Panc1 (cell line): ENCODE measurements at regions not wholly inside any gene's neighbourhood (a gene's known extent, or its start where the extent isn't known, plus 50 kb on each side); places are given as distances from the start of the nearest gene placed in this dataset.

Source experiments
- ATAC-seq: fragments of 200-7000 bp; cut with Tn5 transposase; 2 replicates; pipeline ENCODE4 v1.9.1; 2020; ENCODE audit warnings: mild to moderate bottlenecking, moderate library complexity
- BruUV-seq: library from RNA; stranded (reverse); fragments of 400-500 nt; replicated peaks from 2 replicates; lab custom pipeline; 2021; lab: Mats Ljungman, UMichigan
- CTCF ChIA-PET: fragments of 300-600 bp; sonication (Branson Sonifier 250); formaldehyde crosslinking; loops from one replicate; lab custom pipeline; 2022; ENCODE audit warnings: antibody characterized with exemption; lab: Charles Lee
- POLR2A ChIA-PET: fragments of 300-600 bp; sonication (Branson Sonifier 250); formaldehyde crosslinking; loops from one replicate; lab custom pipeline; 2022; ENCODE audit warnings: antibody characterized with exemption; lab: Charles Lee
- DNase-seq: peaks from one replicate; pipeline ENCODE4 v3.0.0-alpha.2; 2010; ENCODE audit warnings: low read depth, low spot score
- H3K27ac ChIP-seq: 2 replicates; pipeline ENCODE4 v1.5.1; 2011; ENCODE audit warnings: mild to moderate bottlenecking, low read length, inconsistent platforms
- H3K27me3 ChIP-seq: fragments of 200-500 bp; sonication (Bioruptor generic); 2 replicates; pipeline ENCODE4 v1.6.0; 2014; ENCODE audit warnings: low read length, inconsistent platforms; ENCODE audit not compliant: control insufficient read depth, insufficient read depth
- H3K36me3 ChIP-seq: fragments of 200-500 bp; sonication (Bioruptor generic); 2 replicates; pipeline ENCODE4 v1.5.1; 2014; ENCODE audit warnings: inconsistent platforms, mild to moderate bottlenecking, low read length, moderate library complexity; ENCODE audit not compliant: control insufficient read depth, insufficient read depth
- H3K4me1 ChIP-seq: 2 replicates; pipeline ENCODE4 v1.5.1; 2011; ENCODE audit warnings: inconsistent platforms, mild to moderate bottlenecking, low read length, moderate library complexity; ENCODE audit not compliant: control insufficient read depth, insufficient read depth
- H3K4me3 ChIP-seq, 2 experiments: 2 replicates each; pipeline ENCODE4 v1.5.1; 2011 to 2012; ENCODE audit warnings: low read depth in 2 of 2, low read length in 2 of 2, mild to moderate bottlenecking in 2 of 2, inconsistent platforms in 1 of 2, moderate library complexity in 1 of 2
- H3K9me3 ChIP-seq: fragments of 200-500 bp; sonication (Bioruptor generic); 2 replicates; pipeline ENCODE4 v1.5.1; 2014; ENCODE audit warnings: low read depth, mild to moderate bottlenecking, inconsistent platforms, low read length, moderate library complexity; ENCODE audit not compliant: control insufficient read depth, insufficient read depth
- CTCF ChIP-seq: fragments of 450-650 bp; IDR thresholded peaks from 2 replicates; pipeline ENCODE4 v1.5.1; 2017; ENCODE audit warnings: mild to moderate bottlenecking
- POLR2AphosphoS5 ChIP-seq: IDR thresholded peaks from 2 replicates; pipeline ENCODE4 v1.6.1; 2012; ENCODE audit warnings: mild to moderate bottlenecking, low read depth, low read length, moderate library complexity
- REST ChIP-seq, 2 experiments: IDR thresholded peaks; 2 replicates each; pipeline ENCODE4 v1.6.1; 2011 to 2012; ENCODE audit warnings: low read depth in 2 of 2, control low read depth in 1 of 2, low read length in 1 of 2, mild to moderate bottlenecking in 1 of 2, moderate library complexity in 1 of 2; ENCODE audit not compliant: insufficient read depth in 1 of 2
- SIN3A ChIP-seq: IDR thresholded peaks from 2 replicates; pipeline ENCODE4 v1.6.1; 2012; ENCODE audit warnings: low read depth, mild to moderate bottlenecking, low read length, moderate library complexity, borderline replicate concordance; ENCODE audit not compliant: insufficient read depth
- TCF7L2 ChIP-seq: IDR thresholded peaks from 2 replicates; pipeline ENCODE4 v1.6.1; 2011; ENCODE audit warnings: mild to moderate bottlenecking, low read depth, low read length, inconsistent platforms
- in situ Hi-C: cut with HindIII; loops from 2 replicates; pipeline ENCODE4 v1.10.0; 2016; ENCODE audit warnings: low sequenced_read_pairs, low pct_unique_long_range_greater_than_20kb
- intact Hi-C: fragments of 100-400 bp; cut with micrococcal nuclease; formaldehyde crosslinking; loops from one replicate; pipeline ENCODE4 v1.10.0; 2022; ENCODE audit not compliant: unreplicated experiment

DNA sequence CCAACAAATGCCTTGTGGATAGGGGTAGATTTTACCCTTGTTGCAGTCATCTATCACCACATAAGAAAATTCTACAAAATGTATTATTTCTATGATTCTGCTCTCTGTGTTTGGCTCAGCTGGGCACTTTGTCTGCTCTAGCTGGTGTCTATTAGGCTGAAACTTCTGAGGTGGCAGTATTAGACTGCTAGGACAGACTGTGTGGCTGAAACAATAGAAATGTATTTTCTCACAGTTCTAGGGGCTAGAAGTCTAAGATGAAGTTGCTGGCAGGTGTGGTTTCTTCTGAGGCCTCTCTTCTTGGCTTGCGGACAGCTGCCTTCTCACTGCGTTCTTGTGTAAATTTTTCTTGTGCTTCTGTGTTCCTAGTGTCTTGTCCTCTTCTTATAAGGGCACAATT lies 1139.6 kb upstream of the LRRTM3 start:
- CTCF ChIA-PET = no interaction called here
- Histone ChIP-seq H3K4me1 (no peaks in the 10 kb centered on the region), H3K36me3 (no peaks in the 10 kb centered on the region), H3K27ac (no peak overlapping the region), H3K27me3 (no peaks in the 10 kb centered on the region), H3K4me3 (no peak overlapping the region), H3K9me3 (no peaks in the 10 kb centered on the region)
- no TSS peak for BruUV-seq
- ATAC-seq = no peak
- DNase-seq = no peak
- in situ Hi-C loops = no loop called here
- intact Hi-C loops = no loop called here
- POLR2A ChIA-PET = no interaction called here
- TF ChIP-seq CTCF (no peak), SIN3A (no peak)

GRCh38 chr10:65787571-65787970 lies 1138.3 kb upstream of the LRRTM3 start:
- POLR2A ChIA-PET = no interaction called here
- no TSS peak for BruUV-seq
- no peak for DNase-seq
- H3K27ac ChIP-seq = no peak overlapping the region
- no peaks in the 10 kb centered on the region for H3K27me3 ChIP-seq
- no peak overlapping the region for H3K4me3 ChIP-seq
- H3K9me3 ChIP-seq = no peaks in the 10 kb centered on the region
- no peaks in the 10 kb centered on the region for H3K4me1 ChIP-seq
- in situ Hi-C loops = no loop called here
- no peak for ATAC-seq
- H3K36me3 ChIP-seq = no peaks in the 10 kb centered on the region
- no peak for TF ChIP-seq TCF7L2
- TF ChIP-seq REST (IDR thresholded peaks at IDR 0.05; ENCODE audit: insufficient read depth in 1 of 2, low read depth in 2 of 2, low read length in 1 of 2) = no peak
- no peak for TF ChIP-seq POLR2AphosphoS5
- TF ChIP-seq SIN3A = no peak
- no peak for TF ChIP-seq CTCF
- CTCF ChIA-PET = no interaction called here
- intact Hi-C loops = no loop called here

DNA sequence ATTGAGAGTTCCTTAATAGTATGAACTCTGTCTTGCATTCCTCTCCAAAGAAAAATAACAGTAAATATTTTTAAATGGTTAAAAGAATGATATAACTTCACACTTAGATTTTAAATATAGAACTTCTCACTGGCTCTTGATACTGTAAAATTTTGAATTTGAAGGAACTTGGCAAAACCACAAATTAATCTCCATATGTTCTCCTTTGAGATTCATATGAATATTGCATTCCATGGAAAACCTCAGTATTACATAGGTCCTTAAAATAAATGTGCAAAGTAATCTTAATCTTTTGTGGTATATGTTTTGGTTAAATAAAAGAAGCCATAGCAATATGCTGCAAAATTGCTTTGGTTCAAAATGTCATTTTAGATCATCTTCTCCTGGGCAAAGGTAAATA lies 1137.6 kb upstream of the LRRTM3 start:
- no peak for ATAC-seq
- in situ Hi-C loops = no loop called here

More for the DNA sequence above, 1137.6 kb upstream of the LRRTM3 start:
- no peak for DNase-seq
- no peak overlapping the region for H3K4me3 ChIP-seq
- intact Hi-C loops = no loop called here
- no TSS peak for BruUV-seq
- TF ChIP-seq TCF7L2 = no peak
- TF ChIP-seq CTCF = no peak
- no peak for TF ChIP-seq REST (IDR thresholded peaks at IDR 0.05; ENCODE audit: insufficient read depth in 1 of 2, low read depth in 2 of 2, low read length in 1 of 2)
- TF ChIP-seq SIN3A = no peak
- TF ChIP-seq POLR2AphosphoS5 = no peak
- H3K27me3 ChIP-seq = no peaks in the 10 kb centered on the region
- ChIA-PET POLR2A (no interaction called here), CTCF (no interaction called here)
- no peaks in the 10 kb centered on the region for H3K4me1 ChIP-seq
- H3K36me3 ChIP-seq = no peaks in the 10 kb centered on the region
- no peak overlapping the region for H3K27ac ChIP-seq
- no peaks in the 10 kb centered on the region for H3K9me3 ChIP-seq
